Skeletal muscle cell (primary cell): ENCODE measurements at regions not wholly inside any gene's neighbourhood (a gene's known extent, or its start where the extent isn't known, plus 50 kb on each side); places are given as distances from the start of the nearest gene placed in this dataset.

Source experiments
- DNase-seq: peaks from one replicate; pipeline ENCODE4 v3.0.0-alpha.2; 2010; ENCODE audit warnings: low read depth
- H3K4me3 ChIP-seq: 2 replicates; pipeline ENCODE4 v1.5.1; 2011; ENCODE audit warnings: low read depth, mild to moderate bottlenecking, control low read depth, low read length, moderate library complexity

DNA sequence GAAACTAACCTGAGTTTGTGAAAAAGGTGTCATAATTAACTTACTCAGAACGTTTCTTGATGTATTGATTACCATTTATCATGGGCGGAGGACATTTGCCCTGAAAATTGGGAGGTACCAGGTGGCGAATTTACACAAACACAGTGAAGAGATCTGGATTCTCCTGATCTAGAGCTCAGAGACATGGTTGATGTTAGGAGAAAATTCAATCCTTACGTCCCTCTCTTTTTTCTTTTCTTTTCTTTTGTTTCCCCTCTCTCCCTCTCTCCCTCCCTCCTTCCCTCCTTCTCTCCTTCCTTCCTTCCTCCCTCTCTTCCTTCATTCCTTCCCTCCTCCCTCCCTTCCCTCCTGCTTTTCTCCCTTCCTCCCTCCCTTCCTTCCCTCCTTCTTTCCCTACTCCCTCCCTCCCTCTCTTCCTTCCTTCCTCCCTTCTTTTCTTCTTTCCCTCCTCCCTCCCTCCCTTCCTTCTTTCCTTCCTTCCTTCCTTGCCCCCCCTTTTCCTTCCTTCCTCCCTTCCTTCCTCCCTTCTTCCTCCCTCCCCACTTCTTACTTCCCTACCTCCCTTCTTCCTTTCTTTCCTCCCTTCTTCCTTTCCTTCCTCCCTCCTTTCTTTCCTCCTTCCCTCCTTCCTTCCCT, 234.1 kb downstream of the OTOR start:
- no peak for DNase-seq
- H3K4me3 ChIP-seq, result no peak overlapping the region

DNA sequence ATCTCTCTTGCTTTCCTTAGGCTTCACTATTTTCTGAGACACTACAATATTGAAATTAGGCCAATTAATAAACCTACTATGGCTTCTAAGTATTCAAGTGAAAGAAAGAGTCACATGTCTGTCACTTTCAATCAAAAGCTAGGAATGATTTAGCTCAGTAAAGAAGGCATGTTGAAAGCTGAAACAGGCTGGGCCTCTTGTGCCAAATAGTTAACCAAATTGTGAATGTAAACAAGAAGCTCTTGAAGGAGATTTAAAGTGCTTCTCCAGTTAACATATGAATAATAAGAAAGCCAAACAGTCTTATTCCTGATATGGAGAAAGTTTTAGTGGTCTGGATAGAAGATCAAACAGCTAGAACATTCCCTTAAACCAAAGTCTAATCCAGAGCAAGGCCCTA, 236.3 kb downstream of the OTOR start:
- no peak for DNase-seq
- no peak overlapping the region for H3K4me3 ChIP-seq

DNA sequence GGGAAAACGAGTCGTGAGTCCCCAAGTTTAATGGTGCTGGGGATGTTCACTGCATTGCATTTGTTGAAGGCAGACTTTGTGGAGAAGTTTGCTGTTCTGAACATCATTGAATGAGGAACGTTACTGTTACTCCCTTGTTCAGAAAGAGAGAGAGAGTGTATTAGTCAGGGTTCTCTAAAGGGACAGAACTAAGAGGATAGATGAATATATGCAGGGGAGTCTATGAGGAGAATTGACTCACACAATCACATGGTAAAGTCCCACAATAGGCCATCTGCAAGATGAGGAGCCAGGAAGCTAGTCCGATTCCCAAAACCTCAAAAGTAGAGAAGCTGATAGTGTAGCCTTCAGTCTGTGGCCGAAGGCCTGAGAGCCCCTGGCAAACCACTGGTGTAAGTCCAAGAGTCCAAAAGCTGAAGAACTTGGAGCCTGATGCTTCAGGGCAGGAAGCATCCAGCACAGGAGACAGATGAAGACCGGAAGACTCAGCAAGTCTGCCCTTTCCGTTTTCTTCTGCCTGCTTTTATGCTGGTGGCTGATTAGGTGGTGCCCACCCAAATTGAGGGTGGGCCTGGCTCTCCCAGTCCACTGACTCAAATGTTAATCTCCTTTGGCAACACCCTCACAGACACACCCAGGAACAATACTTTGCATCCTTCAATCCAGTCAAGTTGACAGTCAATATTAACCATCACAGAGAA, 223.5 kb upstream of the PCSK2 start:
- no peak for DNase-seq
- no peak overlapping the region for H3K4me3 ChIP-seq

DNA sequence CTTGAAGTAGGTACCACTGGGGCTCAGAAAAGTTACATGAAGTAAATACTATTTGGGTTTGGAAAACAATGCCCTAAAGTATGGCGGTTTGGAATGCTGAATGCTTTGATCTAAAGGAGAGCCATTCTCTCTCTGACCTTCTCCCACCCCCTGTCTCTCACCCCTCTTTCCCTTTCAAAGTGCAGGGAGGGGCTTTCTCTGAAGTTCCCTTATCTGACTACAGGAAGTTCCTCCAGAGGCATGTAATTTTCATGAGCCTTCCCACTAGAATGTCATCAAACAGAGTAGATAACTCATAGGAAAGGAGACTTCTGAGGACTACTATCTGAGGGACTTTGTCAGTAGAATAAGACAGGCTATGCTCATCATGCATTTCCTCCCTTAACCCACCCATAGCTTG, 216.7 kb upstream of the PCSK2 start:
- no peak for DNase-seq
- no peak overlapping the region for H3K4me3 ChIP-seq

DNA sequence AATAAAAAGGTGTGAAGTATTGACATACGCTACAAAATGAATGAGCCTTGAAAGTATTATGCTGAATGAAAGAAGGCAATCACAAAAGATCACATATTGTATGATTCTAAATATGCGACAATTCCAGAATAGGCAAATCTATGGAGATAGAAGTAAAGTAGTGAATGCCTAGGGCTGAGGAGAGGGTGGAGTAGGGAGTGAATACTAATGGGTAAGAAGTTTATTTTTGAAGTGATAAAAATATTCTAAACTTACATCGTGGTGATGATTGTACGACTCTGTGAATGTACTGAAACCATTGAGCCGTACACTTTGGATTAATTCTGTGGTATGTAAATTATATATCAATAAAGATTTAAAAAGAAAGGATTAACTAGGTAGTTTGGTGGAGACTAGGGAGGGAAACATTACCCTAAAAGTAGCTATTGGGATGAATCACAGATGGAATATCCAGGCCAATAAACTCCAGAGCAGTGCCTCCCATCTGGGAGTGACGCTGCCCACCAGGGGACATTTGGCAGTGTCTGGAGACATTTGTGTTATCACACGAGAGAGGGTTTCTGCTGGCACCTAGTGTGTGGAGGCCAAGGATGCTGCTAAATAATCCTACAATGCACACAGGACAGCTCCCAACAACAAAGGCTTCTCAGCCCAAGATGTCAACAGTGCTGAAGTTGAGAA, 214.2 kb upstream of the PCSK2 start:
- no peak overlapping the region for H3K4me3 ChIP-seq

DNA sequence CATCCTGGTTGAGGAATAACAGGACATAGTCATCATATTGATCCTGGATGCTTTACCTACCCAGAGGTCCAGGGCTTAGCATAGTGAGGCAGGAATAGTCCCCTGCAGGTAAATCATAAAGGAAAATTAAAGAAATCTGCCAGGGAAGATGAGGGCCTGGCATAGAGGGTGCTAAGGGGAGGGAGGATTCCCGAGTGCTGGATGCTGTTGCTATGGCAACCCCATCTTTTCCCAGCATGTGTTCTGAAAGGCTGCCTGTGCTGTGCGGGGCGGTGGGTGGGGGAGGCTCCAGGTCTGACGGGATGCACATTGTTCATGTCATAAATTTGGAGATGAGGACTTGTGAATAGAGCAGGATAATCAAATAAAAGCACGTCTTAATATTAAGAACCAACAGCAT, 212.6 kb upstream of the PCSK2 start:
- DNase-seq, result no peak
- no peak overlapping the region for H3K4me3 ChIP-seq

More for the DNA sequence above, 214.2 kb upstream of the PCSK2 start:
- DNase-seq, result no peak

DNA sequence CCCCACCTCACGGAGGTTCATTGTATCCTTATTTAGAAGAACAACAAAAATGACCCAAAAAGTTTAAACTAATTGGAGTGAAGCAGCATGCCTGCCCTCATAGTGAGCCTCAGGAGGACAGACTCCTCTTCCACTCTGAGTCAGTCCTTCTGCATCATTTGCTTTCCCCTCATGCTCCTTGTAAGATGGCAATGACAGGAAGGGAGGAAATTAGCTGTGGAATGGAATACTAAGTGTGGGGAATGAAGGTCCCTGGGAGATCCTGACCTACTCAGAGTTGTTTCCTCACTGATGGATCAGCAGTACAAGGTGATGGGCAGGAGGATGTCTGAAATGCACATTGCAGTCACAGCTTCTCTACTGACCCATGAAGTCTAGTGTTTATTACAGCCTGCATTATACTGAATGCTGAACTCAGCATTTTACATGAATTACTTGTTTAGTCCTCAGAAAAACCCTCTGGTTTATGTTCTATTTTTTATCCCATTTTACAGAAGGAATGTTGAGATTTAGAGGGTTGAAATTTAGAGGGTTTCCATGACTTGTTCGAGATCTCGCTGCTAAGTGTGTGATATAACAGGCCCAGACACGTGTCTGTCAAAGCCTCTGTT, 212.0 kb upstream of the PCSK2 start:
- H3K4me3 ChIP-seq, result no peak overlapping the region
- no peak for DNase-seq

DNA sequence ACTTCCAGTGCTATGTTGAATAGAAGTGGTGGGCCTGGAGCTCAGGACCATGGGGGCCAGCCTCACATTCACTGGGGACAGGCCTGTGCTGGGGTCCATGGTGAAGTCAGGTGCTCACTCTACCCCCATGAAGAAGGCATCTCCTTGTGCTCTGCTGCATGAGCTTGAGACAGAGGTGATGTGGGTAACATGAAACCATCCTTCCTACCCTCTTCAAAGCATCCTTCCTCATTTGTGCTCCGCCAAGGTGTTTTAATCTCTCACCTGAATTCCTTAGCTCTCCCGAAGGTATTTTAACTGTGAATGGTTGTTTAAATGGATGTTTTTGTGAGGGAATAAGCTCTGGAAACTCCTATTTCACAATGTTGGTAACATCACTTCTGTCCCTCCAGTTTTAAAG, 209.6 kb upstream of the PCSK2 start:
- H3K4me3 ChIP-seq, result no peak overlapping the region
- DNase-seq, result no peak

DNA sequence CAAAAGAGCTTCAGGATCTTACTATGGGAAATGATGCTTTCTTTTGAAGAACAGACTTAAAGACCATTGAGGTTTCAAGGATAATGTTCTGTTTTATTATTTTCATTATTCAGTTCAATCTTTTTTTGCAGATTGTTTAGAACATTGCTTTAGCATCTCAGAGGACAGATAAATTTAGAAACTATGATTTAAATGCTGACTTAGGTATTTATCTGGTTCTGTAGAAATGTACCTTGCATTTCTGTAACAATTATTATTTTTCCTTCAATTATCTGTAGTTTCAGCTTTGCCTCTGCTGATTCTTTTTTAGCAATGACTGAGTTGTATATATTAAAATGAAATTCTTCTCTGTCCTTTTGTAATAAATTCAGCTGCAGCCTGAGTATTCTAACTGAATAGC, 205.4 kb upstream of the PCSK2 start:
- no peak for DNase-seq
- no peak overlapping the region for H3K4me3 ChIP-seq

DNA sequence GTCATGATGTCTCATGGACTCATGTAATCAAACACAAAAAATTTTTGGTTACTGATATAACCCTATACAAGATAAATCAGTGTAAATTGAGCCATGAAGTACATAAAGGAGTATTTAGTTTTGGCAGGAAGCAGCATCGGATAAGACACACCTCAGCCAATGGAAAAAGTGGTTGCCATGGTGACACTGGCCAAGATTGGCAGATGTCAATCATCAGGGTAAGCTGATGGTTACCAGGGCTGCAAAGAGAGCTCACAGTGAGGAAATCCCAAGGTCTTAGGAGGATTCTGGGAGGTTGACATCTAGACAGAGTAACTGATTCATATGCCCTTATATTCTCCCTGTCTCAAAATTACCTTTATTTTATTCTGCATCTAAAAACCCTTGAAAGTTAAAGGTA, 203.8 kb upstream of the PCSK2 start:
- no peak overlapping the region for H3K4me3 ChIP-seq
- no peak for DNase-seq

DNA sequence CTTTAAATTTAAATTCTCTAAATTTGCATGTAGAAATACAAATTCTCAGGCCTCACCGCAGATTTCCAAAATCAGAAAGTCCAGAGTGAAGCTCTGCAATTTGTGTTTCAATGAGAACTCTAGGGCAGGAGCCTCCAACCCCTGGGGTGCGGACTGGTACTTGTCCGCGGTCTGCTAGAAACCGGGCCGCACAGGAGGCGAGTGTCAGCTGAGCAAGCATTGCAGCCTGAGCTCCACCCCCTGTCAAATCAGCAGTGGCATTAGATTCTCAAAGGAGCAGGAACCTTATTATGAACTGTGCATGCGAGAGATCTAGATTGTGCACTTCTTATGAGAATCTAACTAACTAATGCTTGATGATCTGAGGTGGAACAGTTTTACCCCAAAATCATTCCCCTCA, 203.0 kb upstream of the PCSK2 start:
- no peak overlapping the region for H3K4me3 ChIP-seq
- DNase-seq, result no peak

DNA sequence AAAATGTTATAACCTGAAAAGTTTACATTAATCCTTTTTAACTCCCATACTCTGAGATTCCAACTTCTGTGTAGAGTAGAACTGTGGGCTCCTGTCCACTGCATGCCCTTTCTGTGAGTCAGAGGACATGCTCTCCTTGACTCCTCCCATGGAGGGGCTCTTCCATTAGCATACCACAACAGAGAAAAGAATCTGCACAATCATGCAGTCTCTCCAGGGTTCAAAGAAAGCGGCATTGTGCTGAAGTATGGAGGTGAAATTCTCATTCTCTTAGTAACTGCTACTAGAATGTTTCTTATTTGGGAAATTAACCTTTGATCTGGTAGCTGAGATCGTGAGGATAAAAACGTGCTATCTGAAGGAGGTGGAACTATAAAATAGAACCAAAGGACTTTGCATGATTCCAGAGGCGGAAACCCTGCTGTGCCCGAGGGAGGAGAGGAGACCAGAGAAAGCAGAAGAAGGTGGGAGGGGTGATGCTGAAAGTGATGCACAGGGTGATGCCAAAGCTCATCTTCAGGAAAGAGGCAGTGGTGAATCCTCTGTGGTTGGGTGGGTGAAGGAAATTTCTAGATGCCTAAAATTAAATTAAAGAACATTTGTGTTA, 202.2 kb upstream of the PCSK2 start:
- no peak overlapping the region for H3K4me3 ChIP-seq
- no peak for DNase-seq

DNA sequence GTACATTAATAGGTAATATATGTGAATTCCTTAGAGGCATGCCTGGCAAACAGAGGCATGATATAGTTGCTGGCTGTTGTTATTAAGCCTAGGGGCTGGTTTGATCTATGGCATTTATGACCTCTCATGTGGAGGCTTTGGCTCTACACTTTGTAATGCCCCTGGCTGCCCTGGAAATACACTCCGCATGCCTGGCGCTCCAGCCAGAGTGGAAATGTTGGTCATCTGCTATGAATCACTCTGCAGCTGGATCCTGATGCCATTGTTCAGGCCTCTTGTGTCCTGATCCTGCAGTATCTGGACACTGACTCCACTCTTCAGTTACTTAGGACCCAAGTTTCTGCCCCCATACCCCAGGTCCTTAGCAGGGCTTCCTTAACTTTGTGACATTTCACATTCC, 200.5 kb upstream of the PCSK2 start:
- H3K4me3 ChIP-seq, result no peak overlapping the region
- no peak for DNase-seq

DNA sequence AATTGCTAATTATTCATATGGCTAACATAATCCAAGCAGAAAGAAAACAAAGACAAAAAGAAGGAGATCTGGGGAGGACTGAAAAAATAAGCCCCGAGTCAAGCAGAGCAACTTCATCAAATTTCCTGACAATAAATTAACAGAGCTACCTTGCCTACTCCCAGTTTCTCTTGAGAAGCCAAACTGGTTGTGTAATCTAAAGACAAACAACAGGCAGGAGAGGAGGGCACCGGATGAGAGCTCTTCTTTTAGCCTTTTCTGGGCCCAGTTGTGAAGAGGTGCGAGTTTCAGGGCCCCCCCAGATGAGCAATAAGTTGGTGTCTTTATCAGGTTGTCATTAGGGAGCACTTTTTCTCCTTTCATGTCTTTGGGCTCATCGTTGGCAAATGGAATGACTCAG, 197.1 kb upstream of the PCSK2 start:
- no peak overlapping the region for H3K4me3 ChIP-seq
- DNase-seq, result no peak

DNA sequence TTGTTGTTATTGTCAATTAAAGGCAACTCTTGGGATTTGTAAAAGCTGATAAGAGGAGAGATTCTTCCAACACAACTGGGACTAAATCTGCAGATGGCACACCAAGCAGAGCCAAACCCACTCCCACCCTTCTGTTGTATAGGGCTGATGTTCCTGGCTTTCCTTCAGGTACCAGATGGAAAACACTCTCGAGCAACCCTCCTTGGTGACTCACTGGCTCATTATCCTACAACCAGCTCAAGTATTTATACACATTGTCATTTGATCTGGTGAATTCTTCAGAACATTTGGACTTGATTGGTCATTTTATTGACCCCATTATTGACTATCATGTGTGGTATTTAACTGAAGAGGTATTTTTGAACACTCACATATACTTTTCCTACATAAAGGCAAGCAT, 190.3 kb upstream of the PCSK2 start:
- no peak for DNase-seq
- no peak overlapping the region for H3K4me3 ChIP-seq

DNA sequence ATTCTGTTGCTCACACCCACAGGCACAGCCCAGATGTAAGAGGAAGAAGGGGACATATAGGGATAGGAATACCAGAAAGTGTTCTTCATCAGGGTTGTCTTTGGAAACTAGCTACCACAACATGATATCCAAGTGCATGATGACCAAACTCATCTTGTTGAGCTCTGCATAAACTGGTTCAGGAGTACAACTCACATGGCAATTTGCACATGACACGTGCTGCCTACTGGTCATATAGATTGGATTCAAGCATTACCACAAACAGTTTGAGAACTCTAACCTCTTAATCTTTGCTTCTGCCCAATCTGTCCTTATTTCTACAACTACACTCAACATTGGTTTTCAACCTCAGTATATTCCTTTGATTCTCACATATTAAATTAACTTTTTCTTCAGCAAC, 184.7 kb upstream of the PCSK2 start:
- DNase-seq, result no peak
- H3K4me3 ChIP-seq, result no peak overlapping the region

DNA sequence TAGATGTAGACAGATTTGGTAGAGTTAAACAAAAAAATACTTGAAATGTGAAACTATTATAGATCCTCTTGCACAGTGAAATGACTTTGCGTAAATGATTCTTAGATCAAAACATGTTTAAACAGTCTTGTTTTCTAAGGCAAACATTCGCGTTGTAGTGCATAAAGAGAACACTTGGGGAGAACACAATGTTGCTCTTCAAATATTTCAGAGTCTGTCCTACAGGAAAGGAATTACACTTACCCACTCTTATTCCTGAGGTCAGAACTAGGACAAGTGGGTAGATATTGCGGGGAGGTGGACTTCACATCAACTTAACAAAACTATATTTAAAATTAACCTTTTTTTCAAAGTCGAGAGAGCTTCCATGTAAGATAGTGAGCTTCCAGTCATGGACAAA, 183.5 kb upstream of the PCSK2 start:
- no peak overlapping the region for H3K4me3 ChIP-seq
- no peak for DNase-seq

DNA sequence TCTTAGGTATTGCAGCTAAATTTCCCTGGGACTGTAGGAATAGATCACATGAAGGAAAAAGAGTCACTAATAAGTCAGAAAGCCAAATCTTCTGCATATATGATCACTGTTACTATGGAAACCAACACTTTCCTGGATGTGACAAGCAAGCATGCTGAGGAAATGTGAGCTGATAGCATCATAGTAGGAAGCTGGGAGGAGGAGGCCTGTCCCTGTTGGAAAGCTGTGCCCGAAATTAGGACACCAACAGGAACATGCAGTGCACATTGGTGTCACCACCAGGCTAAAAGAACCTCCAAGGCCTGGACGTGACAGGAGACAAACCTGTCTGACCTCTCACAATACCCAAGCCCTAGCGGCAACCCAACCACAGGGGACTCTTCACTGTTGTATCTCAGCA, 181.9 kb upstream of the PCSK2 start:
- H3K4me3 ChIP-seq, result no peak overlapping the region
- DNase-seq, result no peak

DNA sequence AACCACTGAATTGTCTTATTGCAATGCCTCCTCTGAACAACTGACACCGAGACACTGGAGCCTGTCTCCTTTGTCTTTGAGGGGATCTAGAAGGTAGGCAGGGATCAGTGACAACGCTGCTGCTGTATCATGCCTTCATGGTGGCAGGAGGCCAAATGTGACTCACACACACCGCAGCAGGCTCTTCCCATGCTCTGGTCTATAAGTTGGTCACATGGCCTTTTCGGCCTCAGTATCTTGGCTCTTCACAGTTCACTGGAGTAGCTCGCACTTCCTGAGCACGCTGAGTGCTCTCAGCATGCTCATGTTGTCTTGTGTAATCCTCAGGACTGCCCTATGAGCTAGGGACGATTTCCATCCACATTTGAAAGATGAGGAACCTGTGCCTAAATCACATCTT, 167.4 kb upstream of the PCSK2 start:
- H3K4me3 ChIP-seq, result no peak overlapping the region
- DNase-seq, result no peak

DNA sequence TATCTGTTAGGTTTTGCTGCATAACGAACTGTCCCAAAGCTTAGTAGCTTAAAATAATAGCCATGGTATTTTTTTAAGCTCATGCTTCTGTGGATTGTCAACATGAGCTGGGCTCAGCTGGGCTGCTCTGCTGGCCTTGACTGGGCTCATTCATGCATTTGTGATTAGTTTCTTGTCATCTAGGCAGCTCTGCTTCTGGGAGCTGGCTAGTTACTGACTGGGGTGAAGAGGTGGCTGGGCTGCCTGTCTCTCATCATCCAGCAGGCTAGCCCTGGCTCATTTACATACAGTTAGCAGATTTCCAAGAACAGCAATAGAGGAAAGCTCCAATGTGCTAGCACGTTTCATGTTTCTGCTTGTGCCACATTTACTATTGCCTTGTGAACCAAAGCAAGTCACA, 165.1 kb upstream of the PCSK2 start:
- DNase-seq, result no peak
- H3K4me3 ChIP-seq, result no peak overlapping the region
